ENCODE measurements at regions not wholly inside any gene's neighbourhood (a gene's known extent, or its start where the extent isn't known, plus 50 kb on each side); places are given as distances from the start of the nearest gene placed in this dataset.

DNA sequence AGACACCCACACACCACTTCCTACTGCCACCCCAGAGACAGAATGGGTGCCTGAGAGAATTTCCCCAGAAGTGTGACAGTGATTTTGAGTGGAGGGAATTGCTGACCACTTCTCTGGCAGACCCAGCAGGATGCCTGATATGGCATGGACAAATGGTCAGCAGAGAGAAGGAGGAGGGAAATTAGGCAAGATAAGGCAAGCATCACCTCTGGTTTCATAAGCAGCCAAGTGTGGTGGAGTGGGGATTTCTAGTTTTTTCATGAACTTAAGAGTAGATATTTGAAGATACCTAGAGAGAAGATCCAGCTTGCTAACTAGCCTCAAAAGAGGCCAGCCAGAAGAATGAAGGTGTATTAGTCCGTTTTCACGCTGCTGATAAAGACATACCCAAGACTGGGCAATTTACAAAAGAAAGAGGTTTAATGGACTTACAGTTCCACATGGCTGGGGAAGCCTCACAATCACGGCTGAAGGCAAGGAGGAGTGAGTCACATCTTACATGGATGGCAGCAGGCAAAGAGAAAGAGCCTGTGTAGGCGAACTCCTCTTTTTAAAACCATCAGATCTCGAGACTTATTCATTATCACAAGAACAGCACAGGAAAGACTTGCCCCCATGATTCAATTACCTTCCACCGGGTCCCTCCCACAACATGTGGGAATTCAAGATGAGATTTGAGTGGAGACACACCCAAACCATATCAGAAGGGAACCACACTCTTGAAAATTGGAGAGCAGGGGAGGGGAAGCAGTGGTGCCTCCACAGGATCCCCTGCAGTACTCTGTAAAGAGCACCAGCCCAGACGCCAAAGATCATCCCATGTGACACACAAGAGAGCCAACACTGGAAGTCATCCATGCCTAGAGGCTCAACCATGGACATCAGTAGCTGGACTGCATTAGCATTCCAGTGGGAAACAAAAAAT, 64.2 kb downstream of the RBM43 start:
- no peak for DNase-seq

DNA sequence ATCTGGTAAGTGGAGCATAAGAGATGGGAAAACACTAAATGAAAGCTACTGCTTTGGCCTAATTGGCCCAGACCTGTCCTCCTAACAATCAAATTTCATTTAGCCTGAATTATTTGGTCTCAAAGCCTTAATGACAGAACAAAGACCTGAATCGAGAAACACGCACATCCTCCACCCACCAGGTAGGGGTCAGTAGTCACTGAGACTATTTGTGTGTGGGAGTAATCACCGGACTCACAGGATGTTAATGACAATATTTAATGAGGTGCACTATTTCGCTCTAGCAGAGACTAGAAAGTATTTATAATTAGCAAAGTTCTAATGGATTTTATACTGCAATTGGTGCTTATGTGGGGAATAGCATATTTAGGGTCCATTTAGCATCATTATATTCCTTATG, 68.1 kb downstream of the RBM43 start:
- DNase-seq, result no peak

- no peak for DNase-seq
Observed at GRCh38 chr2:151192681-151193080, 69.0 kb downstream of the RBM43 start.

- DNase-seq, result no peak
Observed at GRCh38 chr2:151191001-151191400, 70.7 kb downstream of the RBM43 start.

- DNase-seq, result no peak
Observed at GRCh38 chr2:151189125-151189524, 72.5 kb downstream of the RBM43 start.

GRCh38 chr2:151186011-151186410, 75.7 kb downstream of the RBM43 start:
- DNase-seq, result no peak

DNA sequence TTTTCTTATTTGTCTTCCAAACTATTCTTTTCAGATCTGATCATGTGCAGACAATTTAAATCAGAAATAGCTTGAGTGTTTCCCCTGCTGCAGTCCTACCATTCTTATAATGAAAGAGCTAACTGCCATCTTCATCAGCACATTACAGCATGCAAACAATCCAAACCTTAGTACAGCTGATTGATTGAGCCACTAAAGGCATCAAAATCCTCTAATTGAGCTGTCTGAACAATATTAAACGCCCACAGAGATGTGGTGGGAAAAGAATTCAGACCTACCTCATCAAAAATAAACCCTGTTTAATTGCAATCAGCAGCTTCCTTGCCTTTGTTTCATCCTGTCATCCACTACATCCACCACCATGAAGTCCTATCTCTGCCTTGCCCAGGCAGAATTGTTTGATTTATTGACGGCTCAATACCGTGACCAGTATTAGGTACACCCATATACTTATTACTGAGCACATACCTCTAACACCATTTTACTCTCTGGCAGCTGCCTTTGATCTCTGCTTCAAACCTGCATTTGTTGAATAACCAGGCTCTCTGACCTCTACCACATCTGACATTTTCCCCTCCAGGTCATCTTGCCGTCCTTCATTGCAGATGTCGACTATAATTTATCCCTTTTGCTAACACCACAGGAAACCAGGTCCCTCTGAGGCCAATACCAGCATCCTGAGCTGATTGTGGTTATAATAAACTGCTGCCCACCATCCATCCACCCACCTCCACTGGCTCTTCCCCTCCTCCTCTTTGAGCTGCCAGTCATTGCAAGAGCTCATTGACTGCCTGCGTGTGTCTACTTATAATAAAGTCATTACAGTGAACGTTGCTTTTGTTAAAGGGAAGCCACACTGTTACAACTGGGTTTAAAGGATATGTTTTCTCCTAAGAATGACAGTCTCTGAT, 78.5 kb downstream of the RBM43 start:
- DNase-seq, result no peak

GRCh38 chr2:151182396-151182795, 79.3 kb downstream of the RBM43 start:
- DNase-seq, result no peak

DNA sequence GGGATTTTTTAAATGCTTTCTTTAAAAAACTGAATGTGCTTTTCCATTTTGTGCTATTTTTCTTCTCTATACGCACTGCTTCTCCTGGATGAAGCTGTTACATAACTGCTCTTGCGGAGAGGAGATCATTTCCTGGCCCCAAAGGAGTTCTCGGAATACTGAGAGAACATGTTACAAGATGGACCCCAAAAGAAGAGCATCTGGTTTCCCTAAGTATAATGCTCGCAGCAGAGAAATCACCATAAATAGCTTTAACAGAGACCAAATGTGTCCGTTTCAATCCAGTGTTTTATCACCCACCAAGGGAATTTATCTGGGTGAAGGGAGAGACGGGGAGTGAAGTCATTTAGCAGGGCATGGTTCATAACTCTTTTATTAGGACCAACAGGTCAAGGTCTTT, 80.1 kb downstream of the RBM43 start:
- DNase-seq, result no peak

DNA sequence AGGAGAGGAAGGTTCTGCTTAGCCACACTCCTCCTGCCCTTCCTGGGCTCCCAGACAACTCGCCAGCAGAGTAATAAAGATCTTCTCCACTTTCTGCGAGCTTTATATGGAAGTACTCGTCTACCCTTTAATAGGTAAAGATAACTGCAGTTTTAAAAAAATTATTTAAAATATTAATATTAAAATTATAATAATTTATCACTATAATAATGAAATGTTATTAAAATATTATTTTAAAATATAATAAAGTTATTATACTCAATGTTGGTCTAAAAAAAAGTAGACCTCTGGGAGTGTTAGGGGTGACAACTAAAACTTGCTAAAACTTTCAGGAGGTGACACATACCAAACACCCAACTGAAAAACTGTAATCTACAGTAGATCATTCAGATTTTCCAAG, 81.5 kb downstream of the RBM43 start:
- no peak for DNase-seq

GRCh38 chr2:151178207-151178606, 83.5 kb downstream of the RBM43 start:
- no peak for DNase-seq

DNA sequence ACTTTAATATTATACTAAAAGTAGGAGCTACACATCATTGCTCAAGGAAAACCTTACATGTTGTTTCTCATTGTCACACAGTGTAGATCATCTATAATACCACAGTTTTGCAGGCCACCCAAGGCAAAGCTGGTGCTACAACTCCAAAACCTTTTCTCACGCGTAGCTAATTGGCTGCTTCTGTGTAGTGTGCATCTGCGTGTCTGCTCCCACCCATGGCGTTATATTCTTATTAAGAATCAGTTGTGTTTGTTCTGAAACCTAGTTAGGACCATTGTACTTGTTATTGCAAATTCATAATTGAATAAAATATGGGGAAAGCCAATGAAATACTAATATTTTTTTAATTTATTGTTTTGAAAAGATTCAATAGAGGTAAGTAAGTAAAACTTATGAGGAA, 83.9 kb downstream of the RBM43 start:
- no peak for DNase-seq

GRCh38 chr2:151176661-151177060, 85.0 kb downstream of the RBM43 start:
- no peak for DNase-seq

- DNase-seq, result no peak
Observed at GRCh38 chr2:151175864-151176263, 85.8 kb downstream of the RBM43 start.

- no peak for DNase-seq
Observed at GRCh38 chr2:151174127-151174526, 87.5 kb downstream of the RBM43 start.

DNA sequence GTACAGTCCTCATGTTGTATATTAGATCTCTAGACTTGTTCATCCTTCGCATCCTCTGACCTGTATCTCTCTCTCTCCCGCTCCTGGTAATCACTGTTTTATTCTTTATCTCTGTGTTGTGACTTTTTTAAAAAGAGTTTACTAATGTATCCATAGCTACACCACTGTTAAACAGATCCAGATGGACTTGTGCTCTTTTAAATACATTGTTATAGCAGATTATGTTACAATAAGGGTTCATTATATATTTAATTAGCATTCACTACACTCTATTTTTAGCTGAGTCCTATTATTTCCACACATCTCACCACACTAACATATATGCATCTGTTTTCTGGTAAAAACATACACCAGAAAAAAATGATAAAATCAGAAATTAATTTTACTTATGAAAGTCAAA, 90.5 kb downstream of the RBM43 start:
- DNase-seq, result no peak

GRCh38 chr2:151166410-151166809, 95.3 kb downstream of the RBM43 start:
- no peak for DNase-seq

GRCh38 chr2:151165105-151165684, 96.5 kb downstream of the RBM43 start:
- no peak for DNase-seq

- no peak for DNase-seq
Observed at GRCh38 chr2:151161821-151162551, 99.7 kb downstream of the RBM43 start.

DNA sequence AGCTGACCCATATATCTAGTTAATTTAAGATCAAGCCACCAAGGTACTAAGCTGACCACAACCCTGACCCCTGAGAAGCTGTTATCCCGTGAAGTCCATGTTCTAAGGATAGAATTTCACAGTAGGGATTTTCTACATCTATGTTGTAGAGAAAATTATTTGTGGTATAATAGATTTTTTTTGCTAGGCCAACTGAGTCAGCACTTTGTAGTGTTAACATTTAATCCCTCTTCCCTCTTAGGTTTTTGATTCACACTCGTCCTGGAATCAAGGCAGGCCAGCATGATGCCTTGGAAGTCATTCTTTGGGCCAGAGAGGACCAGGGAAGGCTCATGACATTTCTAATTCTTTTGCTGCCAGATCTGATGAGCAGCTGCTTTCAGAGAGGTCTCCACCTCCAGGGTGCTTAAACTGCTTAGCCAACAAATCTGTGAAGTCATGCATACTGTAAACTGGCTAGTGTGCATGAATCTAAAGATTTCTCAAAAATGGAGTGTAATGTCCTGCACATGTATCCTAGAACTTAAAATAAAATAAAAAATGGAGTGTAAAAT, 102.5 kb downstream of the RBM43 start:
- DNase-seq, result no peak

GRCh38 chr2:151157000-151157735, 104.5 kb downstream of the RBM43 start:
- DNase-seq, result no peak

DNA sequence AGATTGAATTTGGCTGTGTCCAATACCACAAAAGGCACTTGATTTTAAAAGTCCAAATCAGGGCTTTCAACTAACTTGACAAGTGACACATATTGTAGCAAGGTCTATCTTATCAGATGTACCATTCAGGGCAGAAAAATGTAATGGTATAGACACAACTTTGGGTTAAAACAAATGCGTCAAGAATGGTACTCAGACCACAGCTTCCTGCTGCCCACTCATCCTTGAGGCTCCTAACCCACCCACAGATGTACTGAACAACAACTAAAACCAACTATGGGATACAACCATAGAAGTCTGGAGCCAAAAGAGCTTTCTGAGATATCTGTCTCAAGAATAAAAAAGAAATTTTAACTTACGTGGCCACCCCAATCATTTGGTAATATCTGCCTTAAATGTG, 105.2 kb downstream of the RBM43 start:
- DNase-seq, result no peak

Measured in activated T-cell treated with anti-CD3 and anti-CD28 coated beads, Interleukin-2, amount 50 U/mL, for 48 hours (primary cell).